ENCODE measurements at regions not wholly inside any gene's neighbourhood (a gene's known extent, or its start where the extent isn't known, plus 50 kb on each side); places are given as distances from the start of the nearest gene placed in this dataset.
A peak's percentile ranks its signal among the peaks of the same experiment; 100 is the strongest.

DNA sequence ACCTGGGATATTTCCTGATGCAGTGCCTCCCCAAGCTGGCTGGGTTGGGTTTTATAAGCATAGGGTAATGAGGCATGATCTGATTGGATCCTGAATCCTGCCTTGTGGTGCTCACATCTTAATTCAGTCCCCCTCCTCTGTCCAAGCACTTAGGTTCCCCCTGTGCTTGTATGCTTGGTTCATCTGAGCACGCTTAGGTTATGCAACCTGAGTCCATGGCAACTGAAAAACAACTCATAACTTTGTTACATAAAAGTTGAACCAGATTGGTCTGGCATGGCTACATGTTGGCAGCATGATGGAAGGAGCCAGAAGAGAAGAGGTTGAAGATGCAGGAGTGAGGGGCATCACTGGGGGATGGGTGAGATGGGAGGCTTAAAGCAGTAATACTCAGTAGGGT lies 57.3 kb upstream of the OSBPL3 start:
- TF ChIP-seq, protein P1, sequence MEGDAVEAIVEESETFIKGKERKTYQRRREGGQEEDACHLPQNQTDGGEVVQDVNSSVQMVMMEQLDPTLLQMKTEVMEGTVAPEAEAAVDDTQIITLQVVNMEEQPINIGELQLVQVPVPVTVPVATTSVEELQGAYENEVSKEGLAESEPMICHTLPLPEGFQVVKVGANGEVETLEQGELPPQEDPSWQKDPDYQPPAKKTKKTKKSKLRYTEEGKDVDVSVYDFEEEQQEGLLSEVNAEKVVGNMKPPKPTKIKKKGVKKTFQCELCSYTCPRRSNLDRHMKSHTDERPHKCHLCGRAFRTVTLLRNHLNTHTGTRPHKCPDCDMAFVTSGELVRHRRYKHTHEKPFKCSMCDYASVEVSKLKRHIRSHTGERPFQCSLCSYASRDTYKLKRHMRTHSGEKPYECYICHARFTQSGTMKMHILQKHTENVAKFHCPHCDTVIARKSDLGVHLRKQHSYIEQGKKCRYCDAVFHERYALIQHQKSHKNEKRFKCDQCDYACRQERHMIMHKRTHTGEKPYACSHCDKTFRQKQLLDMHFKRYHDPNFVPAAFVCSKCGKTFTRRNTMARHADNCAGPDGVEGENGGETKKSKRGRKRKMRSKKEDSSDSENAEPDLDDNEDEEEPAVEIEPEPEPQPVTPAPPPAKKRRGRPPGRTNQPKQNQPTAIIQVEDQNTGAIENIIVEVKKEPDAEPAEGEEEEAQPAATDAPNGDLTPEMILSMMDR (IDR thresholded peaks at IDR 0.05; ENCODE audit: extremely low read depth, low read depth, low read length) = no peak
- no peak overlapping the region for H2AFZ ChIP-seq (ENCODE audit: low read length)
- DNase-seq (ENCODE audit: insufficient read length, low spot score, missing footprints) = peak; percentile 49
- H3K27ac ChIP-seq (ENCODE audit: low read depth, low read length) = no peak overlapping the region
- no peak overlapping the region for H3K4me2 ChIP-seq (ENCODE audit: insufficient read depth, low read length)
- H3K36me3 ChIP-seq (ENCODE audit: insufficient read depth, low read length) = no peaks in the 10 kb centered on the region
- no peaks in the 10 kb centered on the region for H3K79me2 ChIP-seq (ENCODE audit: insufficient read depth, low read length)
- no peaks in the 10 kb centered on the region for H3K9me3 ChIP-seq (ENCODE audit: low read depth, low read length)
- no peaks in the 10 kb centered on the region for H4K20me1 ChIP-seq (ENCODE audit: insufficient read depth, low read length)
- H3K27me3 ChIP-seq (ENCODE audit: insufficient read depth, low read length) = no peaks in the 10 kb centered on the region
- H3K4me3 ChIP-seq (ENCODE audit: insufficient read depth, low read length) = no peak overlapping the region
- peaks cover 11% of the 10 kb centered on the region for H3K4me1 ChIP-seq (ENCODE audit: insufficient read depth, low read length)

DNA sequence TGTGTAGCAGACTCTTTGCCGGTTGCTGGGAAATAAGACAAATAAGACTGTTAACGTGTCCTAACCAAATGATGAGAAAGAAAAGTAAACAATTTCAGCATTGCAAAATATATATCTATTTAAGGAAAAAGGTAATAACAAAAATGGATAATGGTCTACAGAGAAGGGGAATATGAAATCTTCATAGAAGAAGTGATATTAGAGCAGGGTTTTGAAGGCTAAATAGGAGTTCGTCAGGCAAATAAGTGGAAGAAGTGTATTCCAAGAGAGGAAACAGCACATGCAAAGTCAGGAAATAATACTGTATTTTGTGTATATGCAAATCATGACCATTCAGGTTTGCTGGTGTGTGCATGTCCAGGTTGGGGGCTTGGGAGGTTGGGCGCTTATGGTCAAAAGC lies 55.3 kb upstream of the OSBPL3 start:
- no peaks in the 10 kb centered on the region for H3K79me2 ChIP-seq (ENCODE audit: insufficient read depth, low read length)
- H3K27me3 ChIP-seq (ENCODE audit: insufficient read depth, low read length) = no peaks in the 10 kb centered on the region
- no peak overlapping the region for H3K27ac ChIP-seq (ENCODE audit: low read depth, low read length)
- TF ChIP-seq, protein P1 (IDR thresholded peaks at IDR 0.05; ENCODE audit: extremely low read depth, low read depth, low read length) = no peak
- no peak for DNase-seq (ENCODE audit: insufficient read length, low spot score, missing footprints)
- no peaks in the 10 kb centered on the region for H3K9me3 ChIP-seq (ENCODE audit: low read depth, low read length)
- no peaks in the 10 kb centered on the region for H4K20me1 ChIP-seq (ENCODE audit: insufficient read depth, low read length)
- H3K4me3 ChIP-seq (ENCODE audit: insufficient read depth, low read length) = no peak overlapping the region
- H3K4me1 ChIP-seq (ENCODE audit: insufficient read depth, low read length) = peaks cover 11% of the 10 kb centered on the region
- no peaks in the 10 kb centered on the region for H3K36me3 ChIP-seq (ENCODE audit: insufficient read depth, low read length)
- H3K4me2 ChIP-seq (ENCODE audit: insufficient read depth, low read length) = no peak overlapping the region
- H2AFZ ChIP-seq (ENCODE audit: low read length) = no peak overlapping the region

DNA sequence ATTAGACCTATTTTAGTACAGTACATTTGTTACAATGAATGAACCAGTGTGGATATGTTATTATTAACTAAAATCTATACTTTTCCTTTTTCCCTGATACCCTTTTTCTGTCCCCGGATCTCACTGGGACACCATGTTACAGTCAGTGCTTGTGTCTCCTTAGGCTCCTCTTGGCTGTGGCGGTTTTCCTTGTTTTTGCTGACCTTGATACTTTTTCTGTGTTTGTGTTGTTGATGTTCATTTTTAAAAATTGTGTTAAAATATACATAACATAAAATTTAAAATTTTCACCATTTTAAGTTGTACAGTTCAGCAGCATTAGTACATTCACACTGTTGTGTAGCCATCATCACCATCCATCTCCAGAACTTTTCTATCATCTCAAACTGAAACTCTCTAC lies 54.2 kb upstream of the OSBPL3 start:
- peaks cover 11% of the 10 kb centered on the region for H3K4me1 ChIP-seq (ENCODE audit: insufficient read depth, low read length)
- no peak for DNase-seq (ENCODE audit: insufficient read length, low spot score, missing footprints)
- no peaks in the 10 kb centered on the region for H3K79me2 ChIP-seq (ENCODE audit: insufficient read depth, low read length)
- H2AFZ ChIP-seq (ENCODE audit: low read length) = no peak overlapping the region
- no peak overlapping the region for H3K4me2 ChIP-seq (ENCODE audit: insufficient read depth, low read length)
- no peaks in the 10 kb centered on the region for H3K36me3 ChIP-seq (ENCODE audit: insufficient read depth, low read length)
- no peaks in the 10 kb centered on the region for H3K27me3 ChIP-seq (ENCODE audit: insufficient read depth, low read length)
- no peak overlapping the region for H3K4me3 ChIP-seq (ENCODE audit: insufficient read depth, low read length)
- H3K9me3 ChIP-seq (ENCODE audit: low read depth, low read length) = no peaks in the 10 kb centered on the region
- H3K27ac ChIP-seq (ENCODE audit: low read depth, low read length) = no peak overlapping the region
- H4K20me1 ChIP-seq (ENCODE audit: insufficient read depth, low read length) = no peaks in the 10 kb centered on the region
- TF ChIP-seq, protein P1 (IDR thresholded peaks at IDR 0.05; ENCODE audit: extremely low read depth, low read depth, low read length) = no peak

DNA sequence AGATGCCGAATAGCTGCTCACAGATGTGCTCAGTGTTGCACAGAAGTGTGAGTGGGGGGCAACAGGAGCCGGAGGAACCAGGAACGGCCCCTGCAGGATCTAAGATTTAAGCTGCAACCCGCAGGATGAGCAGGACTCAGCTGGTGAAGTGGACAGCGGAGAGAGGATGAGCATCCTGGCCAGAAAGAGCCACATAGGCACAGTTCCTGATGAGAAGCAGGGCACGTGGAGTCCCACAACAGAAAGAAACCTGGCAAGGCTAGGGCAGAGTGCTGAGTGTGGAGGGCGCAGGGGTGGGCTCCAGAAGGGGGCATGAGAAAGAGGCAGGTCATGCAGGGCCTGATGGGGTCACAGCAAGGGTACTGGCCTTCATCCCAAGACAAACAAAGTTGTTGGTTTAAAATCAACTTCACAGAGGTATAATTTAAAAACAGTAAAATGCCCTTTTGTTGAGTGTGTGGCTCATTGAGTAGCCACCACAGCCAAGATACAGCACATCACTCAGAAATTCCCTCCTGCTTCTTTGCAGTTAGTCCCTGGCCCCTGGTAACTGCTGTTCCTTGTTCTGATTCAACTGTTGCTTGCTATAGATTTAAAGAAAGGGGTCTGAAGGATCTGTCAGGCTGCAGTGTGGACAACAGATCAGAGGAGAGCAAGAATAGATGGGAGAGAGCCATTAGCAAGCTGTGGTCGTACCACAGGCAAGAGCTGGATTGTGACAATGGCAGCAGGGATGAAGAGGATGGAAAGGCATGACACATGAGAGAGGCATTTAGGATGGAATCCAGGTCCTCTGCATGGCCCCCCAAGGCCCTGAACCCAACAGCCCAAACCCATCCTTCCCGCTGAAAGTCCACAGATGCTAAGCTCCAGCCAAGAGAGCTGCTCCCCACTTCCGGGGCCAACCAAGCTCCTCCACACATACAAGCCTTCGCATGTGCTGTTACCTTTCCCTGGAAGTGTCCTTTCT lies 53.1 kb upstream of the OSBPL3 start:
- no peaks in the 10 kb centered on the region for H3K9me3 ChIP-seq (ENCODE audit: low read depth, low read length)
- TF ChIP-seq, protein P1 (IDR thresholded peaks at IDR 0.05; ENCODE audit: extremely low read depth, low read depth, low read length) = no peak
- H4K20me1 ChIP-seq (ENCODE audit: insufficient read depth, low read length) = no peaks in the 10 kb centered on the region
- H3K79me2 ChIP-seq (ENCODE audit: insufficient read depth, low read length) = no peaks in the 10 kb centered on the region
- H3K4me3 ChIP-seq (ENCODE audit: insufficient read depth, low read length) = no peak overlapping the region
- DNase-seq (ENCODE audit: insufficient read length, low spot score, missing footprints) = peak; percentile 44
- H3K4me2 ChIP-seq (ENCODE audit: insufficient read depth, low read length) = no peak overlapping the region
- no peaks in the 10 kb centered on the region for H3K36me3 ChIP-seq (ENCODE audit: insufficient read depth, low read length)
- no peaks in the 10 kb centered on the region for H3K27me3 ChIP-seq (ENCODE audit: insufficient read depth, low read length)
- H2AFZ ChIP-seq (ENCODE audit: low read length) = peak overlapping the region; percentile 48
- peak overlapping the region; percentile 34 for H3K27ac ChIP-seq (ENCODE audit: low read depth, low read length)
- H3K4me1 ChIP-seq (ENCODE audit: insufficient read depth, low read length) = peaks cover 22% of the 10 kb centered on the region
